IPS DF 4.7 (cell line): ENCODE measurements at regions not wholly inside any gene's neighbourhood (a gene's known extent, or its start where the extent isn't known, plus 50 kb on each side); places are given as distances from the start of the nearest gene placed in this dataset.

ENCODE experiments used
- DNase-seq: peaks from one replicate; pipeline ENCODE4 v3.0.0-alpha.2; 2013; ENCODE audit warnings: low spot score; ENCODE audit errors: extremely low read depth

- no peak for DNase-seq
These were observed 67.8 kb upstream of the TAF11L2 start for GRCh38 chr5:17430241-17430640.

DNA sequence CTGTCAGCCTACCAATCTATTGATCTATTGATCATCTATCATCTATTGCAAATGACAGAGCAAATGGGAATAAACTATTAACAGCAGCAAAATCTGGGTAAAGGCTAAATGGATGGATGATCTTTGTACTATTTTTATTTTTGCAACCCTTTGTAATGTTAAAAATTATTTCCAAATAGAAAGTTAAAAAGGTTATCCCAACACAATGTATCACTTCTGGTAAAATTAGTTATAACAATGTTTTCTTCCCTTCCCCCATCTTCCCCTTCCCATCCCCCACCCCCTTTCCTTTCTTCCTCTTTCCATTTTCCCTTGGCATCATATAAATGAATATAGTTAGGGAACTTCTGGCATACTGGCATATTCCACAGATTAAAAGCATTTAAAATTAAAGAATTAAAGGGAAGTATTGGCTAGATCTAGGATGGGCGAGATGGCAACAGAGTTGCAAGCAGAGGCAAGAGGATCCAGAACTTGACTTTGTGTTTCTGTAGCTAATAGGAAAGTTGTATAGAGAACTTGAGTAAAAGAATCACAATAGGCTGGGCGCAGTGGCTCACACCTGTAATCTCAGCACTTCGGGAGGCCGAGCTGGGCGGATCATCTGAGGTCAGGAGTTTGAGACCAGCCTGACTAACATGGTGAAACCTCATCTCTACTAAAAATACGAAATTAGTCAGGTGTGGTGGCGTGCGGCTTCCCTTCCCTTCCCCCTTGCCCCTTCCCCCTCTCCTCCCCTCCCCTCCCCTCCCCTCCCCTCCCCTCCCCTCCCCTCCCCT, 66.6 kb upstream of the TAF11L2 start:
- no peak for DNase-seq

DNA sequence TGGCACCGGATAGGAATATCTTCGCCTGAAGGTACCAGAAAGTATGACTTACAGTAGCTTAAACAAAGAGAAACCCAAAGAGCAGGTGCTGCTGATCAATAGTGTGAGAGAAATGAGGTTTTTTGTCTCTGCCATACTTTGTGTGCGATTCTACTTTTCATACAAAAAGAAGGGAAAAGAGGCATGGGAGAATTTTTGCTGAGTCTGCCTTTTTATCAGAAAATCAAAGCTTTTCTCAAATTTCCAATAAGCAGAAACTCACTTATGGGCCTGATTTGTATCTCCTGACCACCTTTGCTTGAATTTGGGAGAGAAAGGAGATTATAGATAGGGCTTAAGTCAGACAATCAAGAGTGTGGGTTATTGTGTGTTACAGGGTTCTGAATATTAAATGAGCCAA, 65.5 kb upstream of the TAF11L2 start:
- no peak for DNase-seq

GRCh38 chr5:17433406-17433805, 64.6 kb upstream of the TAF11L2 start:
- DNase-seq = no peak

DNA sequence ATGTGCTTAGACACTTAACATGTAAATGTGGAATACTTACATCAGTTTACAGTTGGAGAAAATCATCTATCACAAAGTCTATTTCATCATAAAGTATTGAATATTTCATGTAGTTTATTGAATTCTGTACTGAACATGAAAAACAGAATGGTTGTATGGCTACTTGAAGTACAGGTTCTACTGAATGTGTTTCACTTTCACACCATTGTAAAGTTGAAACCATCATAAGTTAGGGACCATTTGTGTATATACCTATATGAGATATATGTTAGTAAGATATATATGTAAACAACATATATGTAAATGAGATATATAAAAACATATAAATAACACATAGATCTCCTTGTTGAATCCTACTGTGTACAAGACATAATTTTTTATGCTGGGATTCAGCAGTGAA, 63.0 kb upstream of the TAF11L2 start:
- DNase-seq = no peak

- DNase-seq = no peak
These were observed 61.7 kb upstream of the TAF11L2 start for GRCh38 chr5:17436350-17436749.

DNA sequence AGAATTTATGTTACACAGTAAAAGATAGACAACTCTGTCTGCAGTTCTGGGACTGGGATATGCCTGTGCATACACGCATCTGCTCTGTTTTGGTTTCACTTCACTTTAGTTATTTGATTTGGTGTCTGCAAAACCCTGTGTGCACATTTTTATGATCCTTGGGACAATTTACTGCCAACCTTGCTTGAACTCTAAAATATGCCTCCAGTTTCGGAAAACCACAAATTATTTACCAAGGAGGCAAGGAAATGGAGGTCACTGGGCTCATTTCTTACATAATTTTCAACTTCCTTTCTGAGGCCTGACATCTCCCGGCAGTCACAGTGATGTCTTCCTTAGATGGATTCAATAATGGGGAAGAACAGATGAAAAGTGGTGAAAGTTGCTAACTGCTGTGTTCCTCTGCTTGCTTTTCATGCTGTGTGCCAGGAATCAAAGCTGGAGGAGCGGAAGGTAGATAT, 61.2 kb upstream of the TAF11L2 start:
- DNase-seq = no peak

DNA sequence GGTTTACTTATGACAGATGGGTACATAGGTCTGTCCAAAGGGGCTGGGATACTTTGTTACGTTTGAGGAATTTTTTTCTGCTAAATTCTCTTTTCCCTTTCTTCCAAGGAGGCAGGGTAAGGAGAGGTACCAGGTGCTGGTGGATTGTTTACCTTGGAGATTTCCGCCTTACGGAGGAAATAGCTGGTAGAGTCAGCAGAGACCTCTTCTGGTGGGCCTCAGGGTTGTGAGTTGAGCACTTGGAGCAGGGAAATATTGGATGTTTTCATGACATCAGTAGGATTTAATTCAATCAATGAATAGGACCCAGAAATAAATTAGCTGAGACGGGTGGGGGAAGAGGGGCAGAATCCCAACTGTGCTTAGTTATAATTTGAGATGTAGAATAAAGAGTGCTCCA, 60.0 kb upstream of the TAF11L2 start:
- no peak for DNase-seq

GRCh38 chr5:17439956-17440355, 58.1 kb upstream of the TAF11L2 start:
- DNase-seq = no peak

- no peak for DNase-seq
These were observed 57.3 kb upstream of the TAF11L2 start for GRCh38 chr5:17440766-17441165.

DNA sequence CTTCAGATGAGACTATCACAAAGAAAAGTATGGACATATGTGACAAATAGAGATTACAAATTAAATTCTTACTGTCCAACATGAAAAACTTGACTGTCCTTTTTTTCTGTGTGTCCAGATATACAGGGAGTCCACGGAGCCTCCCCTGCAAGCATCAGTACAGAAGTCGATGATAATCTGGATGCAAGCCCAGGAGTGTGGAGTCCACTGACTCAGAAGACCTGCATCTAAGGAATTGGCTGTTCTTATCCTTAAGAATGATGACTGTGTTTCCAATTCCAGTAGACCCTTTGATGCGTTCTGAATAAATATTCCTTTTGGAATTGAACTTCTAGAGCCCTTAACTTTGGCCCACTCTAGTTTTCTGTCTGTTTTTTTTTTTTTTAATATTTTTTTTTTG, 56.7 kb upstream of the TAF11L2 start:
- no peak for DNase-seq

- DNase-seq = no peak
These were observed 54.5 kb upstream of the TAF11L2 start for GRCh38 chr5:17443333-17444130.

GRCh38 chr5:17444496-17444895, 53.5 kb upstream of the TAF11L2 start:
- DNase-seq = no peak

DNA sequence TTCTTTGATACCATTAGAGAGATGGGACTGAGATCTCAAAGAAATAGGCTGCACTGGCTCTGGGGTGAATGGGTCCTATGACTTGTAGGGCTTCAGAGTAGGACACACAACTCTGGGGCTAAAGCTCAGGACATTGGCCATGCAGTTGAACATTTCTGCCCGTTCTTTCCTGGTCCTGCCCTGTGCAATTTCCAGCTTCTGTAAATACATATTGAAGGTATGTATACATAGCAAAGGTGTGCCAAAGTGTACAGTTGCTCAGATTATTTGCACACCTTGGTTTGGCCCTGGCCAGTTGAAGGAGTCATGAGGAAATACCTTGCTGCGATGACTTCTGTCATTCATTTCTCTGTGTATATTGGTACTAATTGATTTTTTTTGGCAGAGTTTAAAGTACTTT, 52.8 kb upstream of the TAF11L2 start:
- DNase-seq = no peak
